Esophagus squamous epithelium (tissue), 5 donors: ENCODE measurements at regions not wholly inside any gene's neighbourhood (a gene's known extent, or its start where the extent isn't known, plus 50 kb on each side); places are given as distances from the start of the nearest gene placed in this dataset.

Source experiments
- DNase-seq: peaks from one replicate; lab custom pipeline; 2025; lab: John Stamatoyannopoulos, UW
- H3K27ac ChIP-seq, 4 donors: fragments of 200-600 bp; sonication (generic); one replicate each; pipeline ENCODE4 v1.5.1; 2016 to 2019; ENCODE audit warnings: mild to moderate bottlenecking in 1 of 4
- H3K27me3 ChIP-seq, 4 donors: fragments of 200-600 bp; sonication (generic); 1 replicate in 3 of 4; 2 replicates in 1 of 4; pipeline versions ENCODE4 v1.5.1 to v1.6.0; 2017 to 2021; ENCODE audit warnings: antibody characterized with exemption in 1 of 4
- H3K36me3 ChIP-seq, 3 donors: fragments of 200-600 bp; sonication (generic); one replicate each; pipeline ENCODE4 v1.5.1; 2016 to 2019
- H3K4me1 ChIP-seq, 3 donors: fragments of 200-600 bp; sonication (generic); one replicate each; pipeline ENCODE4 v1.5.1; 2017 to 2019
- H3K4me3 ChIP-seq, 4 donors: fragments of 200-600 bp; sonication (generic); 1 replicate in 3 of 4; 2 replicates in 1 of 4; pipeline ENCODE4 v1.5.1; 2016 to 2019; ENCODE audit warnings: mild to moderate bottlenecking in 2 of 4, moderate library complexity in 1 of 4
- H3K9me3 ChIP-seq, 3 donors: fragments of 200-600 bp; sonication (generic); one replicate each; pipeline ENCODE4 v1.5.1; 2016 to 2019
- POLR2A ChIP-seq, 4 donors: fragments of 450-650 bp; IDR thresholded peaks; one replicate each; pipeline ENCODE4 v1.6.1; 2017; ENCODE audit warnings: antibody characterized with exemption in 4 of 4, mild to moderate bottlenecking in 4 of 4, moderate library complexity in 3 of 4
- WGBS, 2 donors: methylation state at CpG; one replicate each; pipeline ENCODE4 v1.1.5; 2018; 5-methylcytosine and 5-hydroxymethylcytosine counted together
- intact Hi-C: fragments of 100-400 bp; cut with DNase I; formaldehyde crosslinking; loops from one replicate; pipeline ENCODE4 v1.15.0; 2022
- TF ChIP-seq, protein P1 (sequence below), 6 experiments: fragments of 450-650 bp in 4 of 6; fragments of 200-600 bp in 2 of 6; sonication (generic) in 2 of 6; IDR thresholded peaks; one replicate each; pipeline ENCODE4 v1.5.1; 2016 to 2019; ENCODE audit warnings: antibody characterized with exemption in 6 of 6, mild to moderate bottlenecking in 4 of 6, moderate library complexity in 4 of 6
- donor health status: DM: yes; HTN: yes; CAD: no.

DNA sequence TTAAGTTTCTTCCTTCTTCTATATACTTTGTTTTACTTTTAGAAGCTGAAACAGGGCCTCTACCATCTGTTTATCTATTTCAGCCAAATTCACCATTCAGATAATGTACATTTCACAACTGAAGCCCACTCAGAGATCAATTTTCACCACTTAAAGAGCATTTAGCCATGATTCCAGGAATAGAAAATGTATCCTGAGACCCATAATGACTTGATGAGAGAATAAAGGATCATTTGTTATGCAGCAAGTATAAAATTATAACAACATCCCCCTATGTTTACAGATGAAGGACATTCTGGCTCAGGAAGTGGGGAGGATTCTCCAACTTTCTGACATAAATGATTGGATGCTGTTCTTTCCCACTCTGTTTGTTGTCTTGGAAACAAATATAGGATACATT is 962.1 kb upstream of the EEF2KMT start:
- no peak overlapping the region for H3K4me3 ChIP-seq
- intact Hi-C loops, result no loop called here
- H3K36me3 ChIP-seq, result no peaks in the 10 kb centered on the region
- DNase-seq, result no peak
- no peak overlapping the region for H3K27ac ChIP-seq
- TF ChIP-seq, protein P1, sequence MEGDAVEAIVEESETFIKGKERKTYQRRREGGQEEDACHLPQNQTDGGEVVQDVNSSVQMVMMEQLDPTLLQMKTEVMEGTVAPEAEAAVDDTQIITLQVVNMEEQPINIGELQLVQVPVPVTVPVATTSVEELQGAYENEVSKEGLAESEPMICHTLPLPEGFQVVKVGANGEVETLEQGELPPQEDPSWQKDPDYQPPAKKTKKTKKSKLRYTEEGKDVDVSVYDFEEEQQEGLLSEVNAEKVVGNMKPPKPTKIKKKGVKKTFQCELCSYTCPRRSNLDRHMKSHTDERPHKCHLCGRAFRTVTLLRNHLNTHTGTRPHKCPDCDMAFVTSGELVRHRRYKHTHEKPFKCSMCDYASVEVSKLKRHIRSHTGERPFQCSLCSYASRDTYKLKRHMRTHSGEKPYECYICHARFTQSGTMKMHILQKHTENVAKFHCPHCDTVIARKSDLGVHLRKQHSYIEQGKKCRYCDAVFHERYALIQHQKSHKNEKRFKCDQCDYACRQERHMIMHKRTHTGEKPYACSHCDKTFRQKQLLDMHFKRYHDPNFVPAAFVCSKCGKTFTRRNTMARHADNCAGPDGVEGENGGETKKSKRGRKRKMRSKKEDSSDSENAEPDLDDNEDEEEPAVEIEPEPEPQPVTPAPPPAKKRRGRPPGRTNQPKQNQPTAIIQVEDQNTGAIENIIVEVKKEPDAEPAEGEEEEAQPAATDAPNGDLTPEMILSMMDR (IDR thresholded peaks at IDR 0.05), result no peak
- no peak for TF ChIP-seq POLR2A (IDR thresholded peaks at IDR 0.05)
- no peaks in the 10 kb centered on the region for H3K9me3 ChIP-seq
- no peaks in the 10 kb centered on the region for H3K27me3 ChIP-seq
- no peaks in the 10 kb centered on the region for H3K4me1 ChIP-seq

DNA sequence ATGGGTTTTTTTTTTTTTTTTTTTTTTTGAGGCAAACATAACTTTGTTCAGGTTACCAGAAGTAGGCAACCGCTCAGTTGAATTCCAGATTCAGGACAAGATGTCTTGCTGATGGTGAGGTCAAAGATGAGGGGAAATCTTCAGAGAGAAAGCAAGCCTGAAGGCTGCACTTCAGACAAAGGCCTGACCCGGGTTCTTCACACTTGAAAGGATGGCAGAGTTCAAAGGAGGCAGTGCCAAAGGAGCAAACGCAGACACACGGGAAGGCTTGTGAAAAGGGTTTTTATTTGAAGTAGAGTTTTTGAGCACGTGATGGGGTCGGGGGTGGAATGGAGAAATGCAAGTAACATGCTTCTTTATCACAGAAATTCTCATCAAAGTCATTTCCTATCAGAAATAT is 960.2 kb upstream of the EEF2KMT start:
- TF ChIP-seq POLR2A (IDR thresholded peaks at IDR 0.05), result no peak
- TF ChIP-seq, protein P1 (IDR thresholded peaks at IDR 0.05), result no peak
- WGBS, 2 donors, result 49% methylated on average over 6 of the region's 6 CpGs
- DNase-seq, result no peak
- Histone ChIP-seq H3K4me3 (no peak overlapping the region), H3K9me3 (no peaks in the 10 kb centered on the region), H3K27me3 (no peaks in the 10 kb centered on the region), H3K4me1 (no peaks in the 10 kb centered on the region), H3K36me3 (no peaks in the 10 kb centered on the region), H3K27ac (no peak overlapping the region)
- intact Hi-C loops, result no loop called here

DNA sequence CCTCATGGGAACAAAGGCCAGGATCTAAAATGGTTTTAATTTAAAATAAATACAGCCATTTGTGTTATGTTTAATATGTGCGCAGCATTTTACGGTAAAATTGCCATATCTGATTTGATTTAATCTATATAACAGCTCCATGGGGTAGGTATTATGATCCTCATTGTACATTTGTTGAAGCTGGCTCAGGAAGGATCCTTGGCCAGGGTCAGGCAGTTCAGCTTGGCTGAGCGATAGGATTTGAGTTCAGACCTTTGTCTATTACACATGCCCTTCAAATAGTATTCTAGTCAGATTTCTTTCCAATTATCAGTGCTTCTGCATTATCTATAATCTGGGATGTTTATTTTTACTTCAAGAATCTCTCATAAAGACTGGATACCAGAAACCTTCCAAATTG is 950.4 kb upstream of the EEF2KMT start:
- Histone ChIP-seq H3K27ac (no peak overlapping the region), H3K9me3 (no peaks in the 10 kb centered on the region), H3K4me3 (no peak overlapping the region), H3K4me1 (no peaks in the 10 kb centered on the region), H3K27me3 (no peaks in the 10 kb centered on the region), H3K36me3 (no peaks in the 10 kb centered on the region)
- DNase-seq, result no peak
- TF ChIP-seq, protein P1 (IDR thresholded peaks at IDR 0.05), result no peak
- TF ChIP-seq POLR2A (IDR thresholded peaks at IDR 0.05), result no peak
- WGBS, 2 donors, result 83 to 86% methylated on average over 3 of the region's 3 CpGs
- intact Hi-C loops, result no loop called here

DNA sequence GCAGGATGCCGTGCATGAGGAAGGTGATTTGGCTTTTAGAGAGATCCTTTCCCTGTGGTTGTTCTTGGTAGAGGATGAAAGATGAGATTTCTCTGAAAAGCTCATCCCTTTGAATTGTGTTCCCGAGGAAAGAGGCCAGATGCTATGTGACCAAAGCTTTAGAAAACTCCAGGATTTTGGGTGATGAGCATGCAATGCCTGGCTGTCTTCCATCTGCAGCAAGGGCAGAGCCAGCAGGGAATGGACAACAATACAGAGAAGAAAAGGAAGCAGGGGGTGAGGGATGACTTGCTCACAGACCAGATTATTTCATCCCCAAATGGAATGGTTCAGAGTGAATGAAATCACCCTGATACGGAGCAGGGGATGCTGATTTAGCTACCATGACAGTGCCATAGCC is 949.7 kb upstream of the EEF2KMT start:
- TF ChIP-seq, protein P1 (IDR thresholded peaks at IDR 0.05), result no peak
- no peak for TF ChIP-seq POLR2A (IDR thresholded peaks at IDR 0.05)
- Histone ChIP-seq H3K4me1 (no peaks in the 10 kb centered on the region), H3K9me3 (no peaks in the 10 kb centered on the region), H3K36me3 (no peaks in the 10 kb centered on the region), H3K27me3 (no peaks in the 10 kb centered on the region), H3K27ac (no peak overlapping the region), H3K4me3 (no peak overlapping the region)
- no peak for DNase-seq
- 58 to 71% methylated on average over 2 to 3 of the region's 3 CpGs for WGBS, 2 donors
- intact Hi-C loops, result no loop called here

DNA sequence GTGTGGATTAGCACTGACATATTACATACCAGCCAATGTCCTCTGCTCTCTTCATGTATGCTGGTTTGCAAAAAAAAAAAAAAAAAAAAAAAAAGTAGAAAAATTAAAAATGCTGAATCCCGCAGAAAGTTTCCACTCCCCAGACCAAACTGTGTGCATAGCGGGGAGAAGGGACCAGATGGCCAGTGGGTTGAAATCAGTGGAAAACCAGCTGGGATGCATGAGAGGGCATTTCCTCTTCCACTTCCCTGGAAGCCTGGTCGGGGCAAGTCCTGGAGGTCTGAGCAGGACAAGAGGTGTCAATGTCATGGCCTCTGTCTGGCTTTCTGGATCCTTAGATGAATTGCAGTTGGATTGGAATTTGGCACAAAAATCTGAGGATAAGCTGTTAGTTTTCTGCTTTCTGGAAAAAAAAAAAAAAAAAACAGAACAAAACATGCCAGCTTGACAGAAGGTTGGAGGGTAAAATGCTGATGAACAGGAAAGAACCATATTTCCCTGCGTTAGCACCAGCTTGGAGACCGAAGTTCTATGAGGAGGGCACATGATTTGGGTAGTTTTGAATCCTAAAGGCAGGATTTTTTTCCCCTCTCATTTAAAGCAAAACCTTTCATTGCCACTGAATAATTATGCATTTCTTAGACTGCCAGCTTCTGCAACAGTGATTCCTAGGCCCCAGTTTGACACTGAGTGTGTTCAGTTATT is 941.5 kb upstream of the EEF2KMT start:
- TF ChIP-seq, protein P1 (IDR thresholded peaks at IDR 0.05), result no peak
- TF ChIP-seq POLR2A (IDR thresholded peaks at IDR 0.05), result no peak
- intact Hi-C loops, result no loop called here
- Histone ChIP-seq H3K36me3 (no peaks in the 10 kb centered on the region), H3K4me3 (no peak overlapping the region), H3K27me3 (no peaks in the 10 kb centered on the region), H3K9me3 (no peaks in the 10 kb centered on the region), H3K4me1 (no peaks in the 10 kb centered on the region), H3K27ac (no peak overlapping the region)
- no peak for DNase-seq
- 80 to 81% methylated on average over 5 of the region's 5 CpGs for WGBS, 2 donors
